ENCODE measurements at regions not wholly inside any gene's neighbourhood (a gene's known extent, or its start where the extent isn't known, plus 50 kb on each side); places are given as distances from the start of the nearest gene placed in this dataset.

GRCh38 chr2:45265336-45265735 is 256.1 kb upstream of the SIX2 start:
- Histone ChIP-seq H3K27me3 (ENCODE audit: control insufficient read depth, insufficient read depth, low read length) (no peaks in the 10 kb centered on the region), H3K4me3 (ENCODE audit: low read depth, low read length) (no peak overlapping the region), H3K36me3 (ENCODE audit: control insufficient read depth, insufficient read depth, low read length) (no peaks in the 10 kb centered on the region)
- no peak for DNase-seq (ENCODE audit: low read depth)
- no peak for FAIRE-seq
- no peak for TF ChIP-seq CTCF (IDR thresholded peaks at IDR 0.05; ENCODE audit: insufficient read depth, low read length, severe bottlenecking)

GRCh38 chr2:45264227-45265225 is 255.3 kb upstream of the SIX2 start:
- Histone ChIP-seq H3K36me3 (ENCODE audit: control insufficient read depth, insufficient read depth, low read length) (no peaks in the 10 kb centered on the region), H3K4me3 (ENCODE audit: low read depth, low read length) (no peak overlapping the region), H3K27me3 (ENCODE audit: control insufficient read depth, insufficient read depth, low read length) (no peaks in the 10 kb centered on the region)
- no peak for TF ChIP-seq CTCF (IDR thresholded peaks at IDR 0.05; ENCODE audit: insufficient read depth, low read length, severe bottlenecking)
- FAIRE-seq (peak; percentile 32), DNase-seq (ENCODE audit: low read depth) (peak; percentile 42)

GRCh38 chr2:45263147-45263546 is 253.9 kb upstream of the SIX2 start:
- Histone ChIP-seq H3K4me3 (ENCODE audit: low read depth, low read length) (no peak overlapping the region), H3K27me3 (ENCODE audit: control insufficient read depth, insufficient read depth, low read length) (no peaks in the 10 kb centered on the region), H3K36me3 (ENCODE audit: control insufficient read depth, insufficient read depth, low read length) (no peaks in the 10 kb centered on the region)
- no peak for FAIRE-seq
- no peak for TF ChIP-seq CTCF (IDR thresholded peaks at IDR 0.05; ENCODE audit: insufficient read depth, low read length, severe bottlenecking)
- DNase-seq (ENCODE audit: low read depth): no peak

DNA sequence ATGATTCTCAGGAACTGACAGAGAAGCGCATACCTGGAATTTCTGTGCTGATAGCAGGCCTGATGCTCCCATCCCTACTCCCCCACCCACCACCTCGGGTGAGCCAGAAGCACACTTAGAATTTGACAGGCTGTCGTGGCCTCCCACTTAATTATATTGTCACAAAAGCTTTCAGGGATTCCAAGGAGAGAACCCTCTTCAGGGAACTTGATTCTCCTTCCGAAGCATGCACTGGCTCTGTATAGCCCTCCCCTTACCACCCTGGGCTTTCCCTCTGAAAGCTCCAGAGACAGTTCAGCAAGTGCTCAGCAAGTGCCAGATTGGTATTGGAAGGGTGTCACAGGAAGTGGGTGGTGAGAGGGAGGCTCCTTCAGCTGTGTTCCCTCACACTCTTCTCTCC is 252.5 kb upstream of the SIX2 start:
- Histone ChIP-seq H3K4me3 (ENCODE audit: low read depth, low read length) (no peak overlapping the region), H3K36me3 (ENCODE audit: control insufficient read depth, insufficient read depth, low read length) (no peaks in the 10 kb centered on the region), H3K27me3 (ENCODE audit: control insufficient read depth, insufficient read depth, low read length) (no peaks in the 10 kb centered on the region)
- no peak for DNase-seq (ENCODE audit: low read depth)
- no peak for FAIRE-seq
- TF ChIP-seq CTCF (IDR thresholded peaks at IDR 0.05; ENCODE audit: insufficient read depth, low read length, severe bottlenecking): no peak

DNA sequence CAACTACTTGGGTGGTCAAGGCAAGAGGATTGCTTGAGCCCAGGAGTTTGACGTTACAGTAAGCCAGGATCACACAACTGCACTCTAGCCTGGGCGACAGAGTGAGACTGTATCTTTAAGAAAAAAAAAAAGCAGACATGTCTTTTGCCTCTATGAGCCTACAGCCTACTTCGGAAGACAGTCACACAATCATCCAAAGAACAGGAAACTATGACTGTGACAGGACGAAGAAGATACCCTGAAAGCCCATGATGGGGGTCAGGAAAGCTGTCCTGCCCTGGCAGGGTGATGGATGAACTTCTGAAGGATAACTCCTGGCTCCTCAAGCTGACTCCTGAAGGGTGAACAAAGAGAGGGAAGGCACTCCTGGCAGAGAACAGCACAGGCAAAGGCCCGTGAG is 251.7 kb upstream of the SIX2 start:
- TF ChIP-seq CTCF (IDR thresholded peaks at IDR 0.05; ENCODE audit: insufficient read depth, low read length, severe bottlenecking): no peak
- no peaks in the 10 kb centered on the region for H3K27me3 ChIP-seq (ENCODE audit: control insufficient read depth, insufficient read depth, low read length)
- no peak overlapping the region for H3K4me3 ChIP-seq (ENCODE audit: low read depth, low read length)
- no peaks in the 10 kb centered on the region for H3K36me3 ChIP-seq (ENCODE audit: control insufficient read depth, insufficient read depth, low read length)
- no peak for DNase-seq (ENCODE audit: low read depth)
- no peak for FAIRE-seq
